Colonic mucosa (tissue), 4 donors: ENCODE measurements at regions not wholly inside any gene's neighbourhood (a gene's known extent, or its start where the extent isn't known, plus 50 kb on each side); places are given as distances from the start of the nearest gene placed in this dataset.

ENCODE experiments used
- DNase-seq: peaks from one replicate; pipeline ENCODE4 v3.0.0-alpha.2; 2020
- H3K27ac ChIP-seq: fragments of 200-600 bp; one replicate; pipeline ENCODE4 v1.8.0; 2021
- H3K27me3 ChIP-seq: fragments of 200-600 bp; one replicate; pipeline ENCODE4 v1.8.0; 2021
- H3K36me3 ChIP-seq: fragments of 200-600 bp; one replicate; pipeline ENCODE4 v1.8.0; 2021
- H3K4me1 ChIP-seq: fragments of 200-600 bp; one replicate; pipeline ENCODE4 v1.8.0; 2021; ENCODE audit warnings: mild to moderate bottlenecking
- H3K4me3 ChIP-seq: fragments of 200-600 bp; one replicate; pipeline ENCODE4 v1.8.0; 2021
- H3K9ac ChIP-seq, 2 donors: one replicate each; pipeline ENCODE4 v1.7.0; 2013; ENCODE audit warnings: control low read depth in 2 of 2, low read depth in 2 of 2, low read length in 2 of 2
- H3K9me3 ChIP-seq: fragments of 200-600 bp; one replicate; pipeline ENCODE4 v1.8.0; 2021
- CTCF ChIP-seq: fragments of 200-600 bp; IDR thresholded peaks from one replicate; pipeline ENCODE4 v1.8.0; 2022; ENCODE audit warnings: antibody characterized with exemption, mild to moderate bottlenecking
- intact Hi-C: fragments of 100-400 bp; cut with DNase I; formaldehyde crosslinking; loops from one replicate; pipeline ENCODE4 v1.14.1; 2022
- donor health status: healthy.
- donor health status: DM: no; HTN: no; CAD: no.
- donor health status: DM: no; HTN: no; CAD: no.

- TF ChIP-seq CTCF, result no peak
- intact Hi-C loops, result no loop called here
- Histone ChIP-seq H3K4me3 (no peak overlapping the region), H3K27ac (no peak overlapping the region), H3K27me3 (no peaks in the 10 kb centered on the region), H3K9me3 (no peaks in the 10 kb centered on the region), H3K36me3 (no peaks in the 10 kb centered on the region), H3K9ac (no peak overlapping the region), H3K4me1 (no peaks in the 10 kb centered on the region)
- no peak for DNase-seq
These were observed 69.2 kb downstream of the INHBA start for GRCh38 chr7:41633690-41634089.

DNA sequence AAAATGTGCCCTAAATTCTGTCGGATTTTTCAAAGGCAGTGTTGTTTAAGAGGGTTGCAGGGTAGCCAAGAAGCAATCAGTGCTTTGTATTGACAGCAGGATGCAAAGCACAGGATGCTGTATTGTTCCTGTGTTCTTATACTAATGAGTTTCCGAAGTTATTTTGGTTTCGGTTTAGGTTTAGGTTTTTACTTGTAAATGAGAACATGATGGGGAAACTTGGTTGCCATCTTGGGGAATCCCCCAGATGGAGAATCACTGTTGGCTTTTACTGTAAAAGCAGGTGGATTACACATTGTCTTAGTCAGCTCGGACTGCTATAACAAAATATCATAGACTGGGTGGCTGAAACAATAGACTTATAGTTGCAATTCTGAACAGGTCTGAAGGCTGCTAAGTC, 72.1 kb downstream of the INHBA start:
- intact Hi-C loops, result no loop called here
- Histone ChIP-seq H3K27ac (no peak overlapping the region), H3K9ac (no peak overlapping the region), H3K9me3 (no peaks in the 10 kb centered on the region), H3K4me3 (no peak overlapping the region), H3K4me1 (no peaks in the 10 kb centered on the region), H3K36me3 (no peaks in the 10 kb centered on the region), H3K27me3 (no peaks in the 10 kb centered on the region)
- no peak for DNase-seq
- no peak for TF ChIP-seq CTCF

DNA sequence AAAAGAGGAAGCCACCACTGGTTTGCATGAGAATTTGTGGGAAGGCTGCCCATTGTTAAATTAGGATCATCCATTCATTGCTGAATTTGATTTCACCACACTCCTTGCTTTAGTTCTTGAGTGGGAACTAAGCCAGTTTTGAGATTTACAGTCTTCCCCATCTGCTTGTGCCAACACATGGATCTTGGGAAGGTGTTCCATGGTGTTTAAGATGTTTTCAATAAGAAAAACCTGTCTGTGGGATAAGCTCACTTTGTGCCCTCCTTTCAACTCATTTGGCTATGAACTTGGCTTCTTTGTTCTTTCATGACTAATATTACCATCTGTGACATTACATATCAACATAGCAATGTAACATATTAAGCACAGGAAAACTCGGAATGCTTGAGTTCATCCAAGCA, 73.2 kb downstream of the INHBA start:
- Histone ChIP-seq H3K4me3 (no peak overlapping the region), H3K9ac (no peak overlapping the region), H3K27me3 (no peaks in the 10 kb centered on the region), H3K36me3 (no peaks in the 10 kb centered on the region), H3K9me3 (no peaks in the 10 kb centered on the region), H3K27ac (no peak overlapping the region), H3K4me1 (no peaks in the 10 kb centered on the region)
- TF ChIP-seq CTCF, result no peak
- no peak for DNase-seq
- intact Hi-C loops, result no loop called here

- Histone ChIP-seq H3K4me1 (no peaks in the 10 kb centered on the region), H3K27ac (no peak overlapping the region), H3K4me3 (no peak overlapping the region), H3K9ac (no peak overlapping the region), H3K36me3 (no peaks in the 10 kb centered on the region), H3K9me3 (no peaks in the 10 kb centered on the region), H3K27me3 (no peaks in the 10 kb centered on the region)
- no peak for DNase-seq
- intact Hi-C loops, result no loop called here
- no peak for TF ChIP-seq CTCF
These were observed 74.0 kb downstream of the INHBA start for GRCh38 chr7:41628901-41629300.

- Histone ChIP-seq H3K4me1 (no peaks in the 10 kb centered on the region), H3K27ac (no peak overlapping the region), H3K4me3 (no peak overlapping the region), H3K27me3 (no peaks in the 10 kb centered on the region), H3K9me3 (no peaks in the 10 kb centered on the region), H3K36me3 (no peaks in the 10 kb centered on the region), H3K9ac (no peak overlapping the region)
- no peak for TF ChIP-seq CTCF
- intact Hi-C loops, result no loop called here
- no peak for DNase-seq
These were observed 75.1 kb downstream of the INHBA start for GRCh38 chr7:41627645-41628298.
